GM23338 (cell line): ENCODE measurements at regions not wholly inside any gene's neighbourhood (a gene's known extent, or its start where the extent isn't known, plus 50 kb on each side); places are given as distances from the start of the nearest gene placed in this dataset.

ENCODE experiments used
- ATAC-seq: fragments of 200-7000 bp; cut with Tn5 transposase; 3 replicates; pipeline ENCODE4 v1.9.1; 2020
- DNase-seq: peaks from one replicate; pipeline ENCODE4 v3.0.0-alpha.2; 2015; ENCODE audit warnings: low spot score
- H2AFZ ChIP-seq: fragments of 200-600 bp; sonication (generic); 2 replicates; pipeline ENCODE4 v1.8.0; 2016; ENCODE audit warnings: antibody characterized with exemption, mild to moderate bottlenecking, moderate library complexity
- H3F3A ChIP-seq: fragments of 200-600 bp; sonication (generic); replicated peaks from 2 replicates; pipeline ENCODE4 v1.8.0; 2017; ENCODE audit warnings: antibody characterized with exemption, mixed run types, low read depth
- H3K27ac ChIP-seq: fragments of 200-600 bp; sonication (generic); 2 replicates; pipeline ENCODE4 v1.6.1; 2016; ENCODE audit warnings: low read depth
- H3K27me3 ChIP-seq: fragments of 200-600 bp; sonication (generic); 2 replicates; pipeline ENCODE4 v1.8.0; 2016; ENCODE audit warnings: mild to moderate bottlenecking, mixed run types, moderate library complexity; ENCODE audit not compliant: insufficient read depth
- H3K36me3 ChIP-seq: fragments of 200-600 bp; sonication (generic); 2 replicates; pipeline ENCODE4 v1.8.0; 2016; ENCODE audit warnings: mild to moderate bottlenecking; ENCODE audit not compliant: insufficient read depth
- H3K4me1 ChIP-seq: fragments of 200-600 bp; sonication (generic); 2 replicates; pipeline ENCODE4 v1.8.0; 2016; ENCODE audit warnings: mild to moderate bottlenecking, moderate library complexity; ENCODE audit not compliant: insufficient read depth
- H3K4me2 ChIP-seq: fragments of 200-600 bp; sonication (generic); 2 replicates; pipeline ENCODE4 v1.7.1; 2017; ENCODE audit warnings: mixed run types
- H3K4me3 ChIP-seq: fragments of 200-600 bp; sonication (generic); 2 replicates; pipeline ENCODE4 v1.6.1; 2016; ENCODE audit warnings: mixed run types
- H3K79me2 ChIP-seq: fragments of 200-600 bp; sonication (generic); replicated peaks from 2 replicates; pipeline ENCODE4 v1.8.0; 2017; ENCODE audit warnings: mild to moderate bottlenecking; ENCODE audit not compliant: insufficient read depth
- H3K9me2 ChIP-seq: fragments of 200-600 bp; sonication (generic); 2 replicates; pipeline ENCODE4 v1.8.0; 2017; ENCODE audit not compliant: insufficient read depth
- H4K20me1 ChIP-seq: fragments of 200-600 bp; sonication (generic); replicated peaks from 2 replicates; pipeline ENCODE4 v1.8.0; 2017; ENCODE audit warnings: mild to moderate bottlenecking; ENCODE audit not compliant: insufficient read depth
- H3K27ac Mint-ChIP-seq: 2 replicates; pipeline ENCODE4 v1.8.0; 2020; ENCODE audit warnings: inconsistent platforms, mild to moderate bottlenecking, moderate library complexity, mixed read lengths
- H3K27me3 Mint-ChIP-seq: 3 replicates; pipeline ENCODE4 v1.8.0; 2022; ENCODE audit warnings: low read depth, mild to moderate bottlenecking, moderate library complexity, mixed read lengths, inconsistent platforms; ENCODE audit not compliant: insufficient read depth, poor library complexity
- H3K36me3 Mint-ChIP-seq: 3 replicates; pipeline ENCODE4 v1.8.0; 2021; ENCODE audit warnings: low read depth, mild to moderate bottlenecking, inconsistent platforms, moderate library complexity, mixed read lengths
- H3K4me1 Mint-ChIP-seq: 3 replicates; pipeline ENCODE4 v1.8.0; 2020; ENCODE audit warnings: mild to moderate bottlenecking, inconsistent platforms, mixed read lengths
- H3K4me3 Mint-ChIP-seq: 3 replicates; pipeline ENCODE4 v1.8.0; 2021; ENCODE audit warnings: moderate library complexity, mild to moderate bottlenecking, inconsistent platforms, mixed read lengths
- H3K9me3 Mint-ChIP-seq: 3 replicates; pipeline ENCODE4 v1.8.0; 2020; ENCODE audit warnings: moderate library complexity, mild to moderate bottlenecking, inconsistent platforms, mixed read lengths
- CREB1 ChIP-seq: fragments of 250-450 bp; sonication (Bioruptor Pico); IDR thresholded peaks from 2 replicates; pipeline ENCODE4 v1.5.0; 2020; ENCODE audit warnings: low read depth, mild to moderate bottlenecking, moderate library complexity
- CTCF ChIP-seq, 2 experiments: fragments of 200-600 bp in 1 of 2; sonication (generic) in 1 of 2; conservative IDR thresholded peaks; 2 replicates each; pipeline versions ENCODE4 v1.5.1 to v1.6.1; 2016 to 2017; ENCODE audit warnings: antibody characterized with exemption in 2 of 2, low read depth in 2 of 2, mild to moderate bottlenecking in 2 of 2, moderate library complexity in 1 of 2
- ETS1 ChIP-seq: IDR thresholded peaks from 2 replicates; pipeline ENCODE4 v1.6.1; 2016; ENCODE audit warnings: antibody characterized with exemption
- EZH2 ChIP-seq: fragments of 200-600 bp; sonication (generic); IDR thresholded peaks from one replicate; pipeline ENCODE4 v1.8.0; 2017; ENCODE audit warnings: antibody characterized with exemption, mild to moderate bottlenecking, low read depth; ENCODE audit not compliant: unreplicated experiment
- EZH2phosphoT487 ChIP-seq: fragments of 200-600 bp; sonication (generic); IDR thresholded peaks from one replicate; pipeline ENCODE4 v1.8.1; 2018; ENCODE audit warnings: antibody characterized with exemption; ENCODE audit not compliant: unreplicated experiment
- JUNB ChIP-seq: IDR thresholded peaks from one replicate; pipeline ENCODE4 v1.6.1; 2016; ENCODE audit warnings: antibody characterized with exemption; ENCODE audit not compliant: unreplicated experiment
- NANOG ChIP-seq: IDR thresholded peaks from 2 replicates; pipeline ENCODE4 v1.6.1; 2016; ENCODE audit warnings: antibody characterized with exemption, borderline replicate concordance
- POLR2AphosphoS5 ChIP-seq: IDR thresholded peaks from 2 replicates; pipeline ENCODE4 v1.6.1; 2016; ENCODE audit warnings: antibody characterized with exemption, low read depth
- REST ChIP-seq: IDR thresholded peaks from one replicate; pipeline ENCODE4 v1.6.1; 2018; ENCODE audit warnings: antibody characterized with exemption; ENCODE audit not compliant: unreplicated experiment
- STAT1 ChIP-seq: IDR thresholded peaks from one replicate; pipeline ENCODE4 v1.6.1; 2016; ENCODE audit warnings: antibody characterized with exemption; ENCODE audit not compliant: unreplicated experiment
- ZNF114 ChIP-seq: fragments of 250-450 bp; sonication (Bioruptor Pico); IDR thresholded peaks from 2 replicates; pipeline ENCODE4 v1.5.0; 2020; ENCODE audit warnings: mild to moderate bottlenecking, moderate library complexity
- ZNF331 ChIP-seq: fragments of 250-450 bp; sonication (Bioruptor Pico); IDR thresholded peaks from 2 replicates; pipeline ENCODE4 v1.5.0; 2020; ENCODE audit warnings: low read depth, mild to moderate bottlenecking, moderate library complexity
- TF ChIP-seq, protein P1 (sequence below): fragments of 250-450 bp; sonication (Bioruptor Pico); IDR thresholded peaks from 2 replicates; pipeline ENCODE4 v1.5.0; 2020; ENCODE audit warnings: mild to moderate bottlenecking, moderate library complexity

GRCh38 chr5:156124708-156125107 is 202.3 kb upstream of the SGCD start:
- no peaks in the 10 kb centered on the region for H3K27me3 ChIP-seq
- H2AFZ ChIP-seq: no peak overlapping the region
- Mint-ChIP-seq H3K36me3 (no peaks in the 10 kb centered on the region), H3K9me3 (no peaks in the 10 kb centered on the region), H3K4me3 (no peak overlapping the region), H3K27me3 (peaks cover 2% of the 10 kb centered on the region), H3K4me1 (no peaks in the 10 kb centered on the region), H3K27ac (no peak overlapping the region)
- no peaks in the 10 kb centered on the region for H3K4me1 ChIP-seq
- H3K4me2 ChIP-seq: no peak overlapping the region
- ATAC-seq (no peak), DNase-seq (no peak)
- H3K36me3 ChIP-seq: no peaks in the 10 kb centered on the region
- H4K20me1 ChIP-seq: no peaks in the 10 kb centered on the region
- H3K27ac ChIP-seq: no peak overlapping the region
- no peak overlapping the region for H3K4me3 ChIP-seq
- TF ChIP-seq, protein P1, sequence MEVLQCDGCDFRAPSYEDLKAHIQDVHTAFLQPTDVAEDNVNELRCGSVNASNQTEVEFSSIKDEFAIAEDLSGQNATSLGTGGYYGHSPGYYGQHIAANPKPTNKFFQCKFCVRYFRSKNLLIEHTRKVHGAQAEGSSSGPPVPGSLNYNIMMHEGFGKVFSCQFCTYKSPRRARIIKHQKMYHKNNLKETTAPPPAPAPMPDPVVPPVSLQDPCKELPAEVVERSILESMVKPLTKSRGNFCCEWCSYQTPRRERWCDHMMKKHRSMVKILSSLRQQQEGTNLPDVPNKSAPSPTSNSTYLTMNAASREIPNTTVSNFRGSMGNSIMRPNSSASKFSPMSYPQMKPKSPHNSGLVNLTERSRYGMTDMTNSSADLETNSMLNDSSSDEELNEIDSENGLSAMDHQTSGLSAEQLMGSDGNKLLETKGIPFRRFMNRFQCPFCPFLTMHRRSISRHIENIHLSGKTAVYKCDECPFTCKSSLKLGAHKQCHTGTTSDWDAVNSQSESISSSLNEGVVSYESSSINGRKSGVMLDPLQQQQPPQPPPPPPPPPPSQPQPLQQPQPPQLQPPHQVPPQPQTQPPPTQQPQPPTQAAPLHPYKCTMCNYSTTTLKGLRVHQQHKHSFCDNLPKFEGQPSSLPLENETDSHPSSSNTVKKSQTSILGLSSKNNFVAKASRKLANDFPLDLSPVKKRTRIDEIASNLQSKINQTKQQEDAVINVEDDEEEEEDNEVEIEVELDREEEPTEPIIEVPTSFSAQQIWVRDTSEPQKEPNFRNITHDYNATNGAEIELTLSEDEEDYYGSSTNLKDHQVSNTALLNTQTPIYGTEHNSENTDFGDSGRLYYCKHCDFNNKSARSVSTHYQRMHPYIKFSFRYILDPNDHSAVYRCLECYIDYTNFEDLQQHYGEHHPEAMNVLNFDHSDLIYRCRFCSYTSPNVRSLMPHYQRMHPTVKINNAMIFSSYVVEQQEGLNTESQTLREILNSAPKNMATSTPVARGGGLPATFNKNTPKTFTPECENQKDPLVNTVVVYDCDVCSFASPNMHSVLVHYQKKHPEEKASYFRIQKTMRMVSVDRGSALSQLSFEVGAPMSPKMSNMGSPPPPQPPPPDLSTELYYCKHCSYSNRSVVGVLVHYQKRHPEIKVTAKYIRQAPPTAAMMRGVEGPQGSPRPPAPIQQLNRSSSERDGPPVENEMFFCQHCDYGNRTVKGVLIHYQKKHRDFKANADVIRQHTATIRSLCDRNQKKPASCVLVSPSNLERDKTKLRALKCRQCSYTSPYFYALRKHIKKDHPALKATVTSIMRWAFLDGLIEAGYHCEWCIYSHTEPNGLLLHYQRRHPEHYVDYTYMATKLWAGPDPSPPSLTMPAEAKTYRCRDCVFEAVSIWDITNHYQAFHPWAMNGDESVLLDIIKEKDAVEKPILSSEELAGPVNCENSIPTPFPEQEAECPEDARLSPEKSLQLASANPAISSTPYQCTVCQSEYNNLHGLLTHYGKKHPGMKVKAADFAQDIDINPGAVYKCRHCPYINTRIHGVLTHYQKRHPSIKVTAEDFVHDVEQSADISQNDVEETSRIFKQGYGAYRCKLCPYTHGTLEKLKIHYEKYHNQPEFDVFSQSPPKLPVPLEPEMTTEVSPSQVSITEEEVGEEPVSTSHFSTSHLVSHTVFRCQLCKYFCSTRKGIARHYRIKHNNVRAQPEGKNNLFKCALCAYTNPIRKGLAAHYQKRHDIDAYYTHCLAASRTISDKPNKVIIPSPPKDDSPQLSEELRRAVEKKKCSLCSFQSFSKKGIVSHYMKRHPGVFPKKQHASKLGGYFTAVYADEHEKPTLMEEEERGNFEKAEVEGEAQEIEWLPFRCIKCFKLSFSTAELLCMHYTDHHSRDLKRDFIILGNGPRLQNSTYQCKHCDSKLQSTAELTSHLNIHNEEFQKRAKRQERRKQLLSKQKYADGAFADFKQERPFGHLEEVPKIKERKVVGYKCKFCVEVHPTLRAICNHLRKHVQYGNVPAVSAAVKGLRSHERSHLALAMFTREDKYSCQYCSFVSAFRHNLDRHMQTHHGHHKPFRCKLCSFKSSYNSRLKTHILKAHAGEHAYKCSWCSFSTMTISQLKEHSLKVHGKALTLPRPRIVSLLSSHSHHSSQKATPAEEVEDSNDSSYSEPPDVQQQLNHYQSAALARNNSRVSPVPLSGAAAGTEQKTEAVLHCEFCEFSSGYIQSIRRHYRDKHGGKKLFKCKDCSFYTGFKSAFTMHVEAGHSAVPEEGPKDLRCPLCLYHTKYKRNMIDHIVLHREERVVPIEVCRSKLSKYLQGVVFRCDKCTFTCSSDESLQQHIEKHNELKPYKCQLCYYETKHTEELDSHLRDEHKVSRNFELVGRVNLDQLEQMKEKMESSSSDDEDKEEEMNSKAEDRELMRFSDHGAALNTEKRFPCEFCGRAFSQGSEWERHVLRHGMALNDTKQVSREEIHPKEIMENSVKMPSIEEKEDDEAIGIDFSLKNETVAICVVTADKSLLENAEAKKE (CRISPR knock-in tag): no peak
- TF ChIP-seq ZNF331: no peak
- no peak for TF ChIP-seq ETS1
- TF ChIP-seq REST: no peak
- no peak for TF ChIP-seq STAT1
- no peak for TF ChIP-seq EZH2
- TF ChIP-seq POLR2AphosphoS5: no peak
- no peak for TF ChIP-seq NANOG
- no peak for TF ChIP-seq EZH2phosphoT487
- no peak for TF ChIP-seq CREB1
- TF ChIP-seq CTCF (conservative IDR thresholded peaks at IDR 0.05; ENCODE audit: low read depth in 2 of 2): no peak
- TF ChIP-seq JUNB: no peak
- no peak for TF ChIP-seq ZNF114 (CRISPR knock-in tag)
- no peaks in the 10 kb centered on the region for H3F3A ChIP-seq
- no peaks in the 10 kb centered on the region for H3K9me2 ChIP-seq
- no peaks in the 10 kb centered on the region for H3K79me2 ChIP-seq
